ENCODE measurements at regions not wholly inside any gene's neighbourhood (a gene's known extent, or its start where the extent isn't known, plus 50 kb on each side); places are given as distances from the start of the nearest gene placed in this dataset.

DNA sequence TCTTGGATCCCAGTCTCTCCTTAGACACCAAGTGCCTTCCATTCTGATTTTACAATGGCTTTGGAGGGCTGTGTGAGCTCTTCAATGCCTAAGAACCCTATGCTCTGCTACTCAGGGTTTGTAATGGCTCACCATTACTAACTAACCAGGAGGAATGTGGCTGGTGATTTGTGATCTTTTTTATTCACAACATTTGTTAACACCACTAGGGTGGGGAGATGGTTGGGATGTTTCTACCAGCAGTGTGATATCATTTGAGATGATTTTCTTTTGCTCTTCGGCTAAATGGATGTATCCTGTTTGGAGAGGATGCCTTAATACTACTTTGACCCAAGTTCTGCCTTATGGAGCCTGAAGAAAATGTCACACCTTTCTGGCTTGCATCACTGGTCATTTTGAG lies 226.9 kb downstream of the MFSD1 start:
- Histone ChIP-seq H3K27me3 (no peaks in the 10 kb centered on the region), H3K36me3 (no peaks in the 10 kb centered on the region), H3K9me3 (no peaks in the 10 kb centered on the region), H3K4me1 (no peaks in the 10 kb centered on the region), H3K27ac (no peak overlapping the region), H3K4me3 (no peak overlapping the region)
- 71 to 89% methylated on average over 1 of the region's 1 CpG for WGBS, 2 donors (ENCODE audit: low coverage in 1 of 2)
- in situ Hi-C loops (cut with MboI; ENCODE audit: low pct_ligation_motif_present in 1 of 4, low pct_unique_long_range_greater_than_20kb in 1 of 4, low sequenced_read_pairs in 3 of 4) (no loop called here), intact Hi-C loops (cut with DNase I; ENCODE audit: low total_unique reads) (no loop called here)
- TF ChIP-seq POLR2AphosphoS5 (IDR thresholded peaks at IDR 0.05) (no peak), POLR2A (IDR thresholded peaks at IDR 0.05) (no peak), EP300 (IDR thresholded peaks at IDR 0.05; ENCODE audit: low read depth) (no peak)
- TF ChIP-seq, protein P1, sequence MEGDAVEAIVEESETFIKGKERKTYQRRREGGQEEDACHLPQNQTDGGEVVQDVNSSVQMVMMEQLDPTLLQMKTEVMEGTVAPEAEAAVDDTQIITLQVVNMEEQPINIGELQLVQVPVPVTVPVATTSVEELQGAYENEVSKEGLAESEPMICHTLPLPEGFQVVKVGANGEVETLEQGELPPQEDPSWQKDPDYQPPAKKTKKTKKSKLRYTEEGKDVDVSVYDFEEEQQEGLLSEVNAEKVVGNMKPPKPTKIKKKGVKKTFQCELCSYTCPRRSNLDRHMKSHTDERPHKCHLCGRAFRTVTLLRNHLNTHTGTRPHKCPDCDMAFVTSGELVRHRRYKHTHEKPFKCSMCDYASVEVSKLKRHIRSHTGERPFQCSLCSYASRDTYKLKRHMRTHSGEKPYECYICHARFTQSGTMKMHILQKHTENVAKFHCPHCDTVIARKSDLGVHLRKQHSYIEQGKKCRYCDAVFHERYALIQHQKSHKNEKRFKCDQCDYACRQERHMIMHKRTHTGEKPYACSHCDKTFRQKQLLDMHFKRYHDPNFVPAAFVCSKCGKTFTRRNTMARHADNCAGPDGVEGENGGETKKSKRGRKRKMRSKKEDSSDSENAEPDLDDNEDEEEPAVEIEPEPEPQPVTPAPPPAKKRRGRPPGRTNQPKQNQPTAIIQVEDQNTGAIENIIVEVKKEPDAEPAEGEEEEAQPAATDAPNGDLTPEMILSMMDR (IDR thresholded peaks at IDR 0.05) = no peak
- DNase-seq = no peak

DNA sequence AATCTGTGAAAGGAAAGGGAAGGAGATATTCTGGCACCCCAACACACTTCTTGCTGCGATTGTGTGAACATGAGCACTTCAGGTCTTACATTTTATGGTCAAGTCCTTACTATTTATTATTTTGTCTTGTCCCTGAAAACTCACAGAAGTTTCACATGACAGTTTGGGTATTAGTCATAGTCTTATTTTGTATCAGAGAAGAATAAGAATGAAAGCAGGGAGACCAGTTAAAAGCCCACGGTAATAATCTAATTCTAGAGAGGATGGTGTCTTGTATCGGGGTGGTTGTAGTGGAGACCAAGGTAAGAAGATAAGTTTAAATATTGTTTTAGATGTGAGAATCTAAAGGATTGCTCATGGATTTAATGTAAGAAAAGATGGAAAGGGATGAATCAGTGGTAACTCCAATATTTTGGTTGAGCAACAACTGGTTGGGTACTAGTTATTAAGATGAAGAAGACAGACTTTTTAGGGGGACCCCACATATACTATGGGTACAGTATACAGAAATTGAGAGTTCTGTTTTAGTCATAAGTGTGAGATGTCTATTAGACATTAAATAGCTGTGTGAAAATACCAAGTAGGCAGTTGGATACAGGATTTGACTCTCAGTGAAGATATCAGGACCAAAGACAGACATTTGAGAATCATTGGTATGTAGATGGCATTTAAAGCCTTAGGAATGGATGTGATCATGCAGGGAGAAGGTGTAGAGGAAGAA lies 227.6 kb downstream of the MFSD1 start:
- TF ChIP-seq POLR2AphosphoS5 (IDR thresholded peaks at IDR 0.05) (no peak), EP300 (IDR thresholded peaks at IDR 0.05; ENCODE audit: low read depth) (no peak), POLR2A (IDR thresholded peaks at IDR 0.05) (no peak)
- TF ChIP-seq, protein P1 (IDR thresholded peaks at IDR 0.05) = no peak
- DNase-seq = no peak
- Histone ChIP-seq H3K36me3 (no peaks in the 10 kb centered on the region), H3K4me3 (no peak overlapping the region), H3K27me3 (no peaks in the 10 kb centered on the region), H3K27ac (no peak overlapping the region), H3K4me1 (no peaks in the 10 kb centered on the region), H3K9me3 (no peaks in the 10 kb centered on the region)
- in situ Hi-C loops (cut with MboI; ENCODE audit: low pct_ligation_motif_present in 1 of 4, low pct_unique_long_range_greater_than_20kb in 1 of 4, low sequenced_read_pairs in 3 of 4) = no loop called here
- intact Hi-C loops (cut with DNase I; ENCODE audit: low total_unique reads) = no loop called here
- 72 to 96% methylated on average over 3 of the region's 3 CpGs for WGBS, 2 donors (ENCODE audit: low coverage in 1 of 2)

DNA sequence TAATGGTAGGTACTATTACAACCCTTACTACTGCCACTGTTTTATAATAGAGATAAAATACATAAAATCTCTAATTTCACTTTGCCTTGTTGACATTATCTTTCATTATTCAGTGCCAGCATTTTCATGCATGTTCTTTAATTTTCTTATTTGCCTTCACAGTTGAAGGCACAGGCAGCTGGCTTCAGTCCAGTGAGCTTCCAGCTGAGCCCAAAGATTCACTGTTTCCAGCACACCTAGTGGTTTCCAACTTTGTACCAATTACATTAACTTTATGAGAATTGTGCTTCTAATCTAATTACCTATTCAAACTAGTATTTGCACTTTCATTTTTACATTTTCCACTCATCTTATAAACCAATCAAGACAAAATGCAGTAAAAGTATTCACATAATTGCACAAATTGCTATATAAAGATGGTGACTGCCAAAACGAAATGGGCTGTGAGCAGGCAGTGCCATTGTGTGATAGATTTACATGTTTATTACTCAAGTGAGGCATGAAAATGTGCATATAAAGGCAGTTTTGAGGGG lies 228.3 kb downstream of the MFSD1 start:
- Histone ChIP-seq H3K27ac (no peak overlapping the region), H3K36me3 (no peaks in the 10 kb centered on the region), H3K27me3 (no peaks in the 10 kb centered on the region), H3K4me1 (no peaks in the 10 kb centered on the region), H3K4me3 (no peak overlapping the region), H3K9me3 (no peaks in the 10 kb centered on the region)
- in situ Hi-C loops (cut with MboI; ENCODE audit: low pct_ligation_motif_present in 1 of 4, low pct_unique_long_range_greater_than_20kb in 1 of 4, low sequenced_read_pairs in 3 of 4) = no loop called here
- TF ChIP-seq, protein P1 (IDR thresholded peaks at IDR 0.05) = no peak
- no peak for TF ChIP-seq POLR2AphosphoS5 (IDR thresholded peaks at IDR 0.05)
- TF ChIP-seq EP300 (IDR thresholded peaks at IDR 0.05; ENCODE audit: low read depth) = no peak
- no peak for TF ChIP-seq POLR2A (IDR thresholded peaks at IDR 0.05)
- intact Hi-C loops (cut with DNase I; ENCODE audit: low total_unique reads) = no loop called here
- no peak for DNase-seq
- WGBS, 2 donors (ENCODE audit: low coverage in 1 of 2) = 34 to 54% methylated on average over 1 of the region's 1 CpG

DNA sequence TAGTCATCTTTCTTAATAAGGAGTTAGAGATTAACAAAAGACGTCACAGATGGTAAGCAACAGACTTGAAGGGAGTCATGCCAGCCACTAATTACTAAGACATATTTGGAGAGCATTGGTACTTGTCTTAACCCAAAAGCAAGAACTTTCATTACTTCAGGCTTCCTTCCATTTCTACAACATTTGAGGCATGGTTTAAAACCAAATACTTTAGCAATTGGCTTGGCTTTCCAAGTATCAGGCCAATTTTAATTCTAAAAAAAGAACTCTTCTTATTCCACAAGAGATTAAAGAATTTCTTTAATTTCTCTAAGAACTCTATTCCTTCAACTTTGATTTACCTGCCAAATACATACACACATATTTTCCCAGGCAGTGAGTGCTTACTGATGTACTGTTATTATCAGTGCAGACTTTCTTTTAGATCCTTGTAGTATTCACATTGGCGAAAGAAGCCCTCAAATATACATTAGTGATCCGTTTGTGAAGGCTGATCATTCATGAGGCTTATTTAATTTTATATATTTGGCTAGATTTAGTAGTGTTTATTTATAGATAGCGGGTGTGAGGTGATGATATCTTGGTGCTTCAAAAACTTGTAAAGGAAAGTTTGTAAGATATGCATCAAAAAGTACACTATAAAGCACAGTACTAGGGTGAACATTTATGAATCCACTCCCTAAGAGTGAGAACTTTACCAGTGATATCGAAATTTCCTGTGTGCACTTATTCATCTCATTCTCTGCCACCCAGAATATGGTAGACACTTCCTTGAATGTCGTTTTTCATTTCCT lies 229.2 kb downstream of the MFSD1 start:
- intact Hi-C loops (cut with DNase I; ENCODE audit: low total_unique reads) = no loop called here
- Histone ChIP-seq H3K4me1 (no peaks in the 10 kb centered on the region), H3K27ac (no peak overlapping the region), H3K4me3 (no peak overlapping the region), H3K36me3 (no peaks in the 10 kb centered on the region), H3K9me3 (no peaks in the 10 kb centered on the region), H3K27me3 (no peaks in the 10 kb centered on the region)
- DNase-seq = no peak
- no peak for TF ChIP-seq POLR2AphosphoS5 (IDR thresholded peaks at IDR 0.05)
- TF ChIP-seq POLR2A (IDR thresholded peaks at IDR 0.05) = no peak
- no peak for TF ChIP-seq EP300 (IDR thresholded peaks at IDR 0.05; ENCODE audit: low read depth)
- TF ChIP-seq, protein P1 (IDR thresholded peaks at IDR 0.05) = no peak
- in situ Hi-C loops (cut with MboI; ENCODE audit: low pct_ligation_motif_present in 1 of 4, low pct_unique_long_range_greater_than_20kb in 1 of 4, low sequenced_read_pairs in 3 of 4) = no loop called here
- WGBS, 2 donors (ENCODE audit: low coverage in 1 of 2) = 47 to 65% methylated on average over 6 of the region's 6 CpGs
